OCI-LY1 (cell line): ENCODE measurements at regions not wholly inside any gene's neighbourhood (a gene's known extent, or its start where the extent isn't known, plus 50 kb on each side); places are given as distances from the start of the nearest gene placed in this dataset.

Experiments used
- CTCF ChIP-seq: fragments of 200-600 bp; sonication (generic), shearing (Covaris generic); IDR thresholded peaks from 2 replicates; pipeline ENCODE4 v1.5.1; 2017; ENCODE audit warnings: mild to moderate bottlenecking, antibody characterized with exemption, low read length, moderate library complexity, mixed read lengths
- EZH2 ChIP-seq: fragments of 200-600 bp; sonication (generic), shearing (Covaris generic); IDR thresholded peaks from 2 replicates; pipeline ENCODE4 v1.8.0; 2017; ENCODE audit warnings: borderline replicate concordance, mixed run types, mild to moderate bottlenecking, antibody characterized with exemption, low read length, moderate library complexity, mixed read lengths

- TF ChIP-seq CTCF (no peak), EZH2 (no peak)
Measured at GRCh38 chr1:221858818-221859611, 117.1 kb upstream of the DUSP10 start.
